GM10266 (cell line): ENCODE measurements at regions not wholly inside any gene's neighbourhood (a gene's known extent, or its start where the extent isn't known, plus 50 kb on each side); places are given as distances from the start of the nearest gene placed in this dataset.

ENCODE experiments used
- DNase-seq: peaks from one replicate; pipeline ENCODE4 v3.0.0; 2012; ENCODE audit errors: extremely low spot score
- TF ChIP-seq, protein P1 (sequence below): IDR thresholded peaks from 2 replicates; pipeline ENCODE4 v1.5.1; 2012; ENCODE audit warnings: mild to moderate bottlenecking, low read depth; ENCODE audit not compliant: control insufficient read depth, insufficient read depth; ENCODE audit errors: missing control alignments

DNA sequence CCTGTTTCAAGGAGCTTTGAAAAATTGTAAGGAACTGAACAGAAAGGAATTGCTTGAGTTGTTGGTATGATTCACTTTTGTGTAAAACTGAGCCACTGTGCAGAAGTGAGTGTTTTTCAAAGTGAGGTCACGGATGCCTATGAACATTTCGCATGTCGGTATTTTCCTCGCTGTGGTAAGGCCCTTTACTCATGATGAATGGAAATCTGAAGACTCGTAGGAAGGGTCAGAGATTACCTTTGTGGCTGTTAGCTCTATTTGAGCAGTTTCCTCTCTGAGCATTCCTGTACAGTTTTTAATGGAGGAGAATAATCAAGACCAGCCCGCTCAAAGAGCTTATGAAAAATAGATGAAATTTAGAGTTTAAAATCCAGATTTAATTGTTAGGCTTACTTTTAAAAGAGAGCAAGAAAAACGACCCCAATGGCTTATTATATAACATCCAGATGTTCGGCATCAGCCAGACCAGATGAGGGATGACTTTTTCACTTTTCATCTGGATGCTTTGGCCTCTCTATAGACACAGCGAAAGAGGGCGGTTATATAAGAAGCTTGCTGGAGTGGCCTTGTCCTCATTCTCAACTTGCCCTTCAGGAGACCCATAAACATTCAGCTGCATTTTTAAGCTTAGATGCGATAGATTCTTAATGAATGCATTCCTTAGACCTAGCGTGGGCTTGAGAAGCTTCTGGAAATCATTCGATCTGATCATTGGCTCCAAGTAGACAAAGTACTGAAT is 99.5 kb downstream of the CD83 start:
- DNase-seq, result no peak
- TF ChIP-seq, protein P1, sequence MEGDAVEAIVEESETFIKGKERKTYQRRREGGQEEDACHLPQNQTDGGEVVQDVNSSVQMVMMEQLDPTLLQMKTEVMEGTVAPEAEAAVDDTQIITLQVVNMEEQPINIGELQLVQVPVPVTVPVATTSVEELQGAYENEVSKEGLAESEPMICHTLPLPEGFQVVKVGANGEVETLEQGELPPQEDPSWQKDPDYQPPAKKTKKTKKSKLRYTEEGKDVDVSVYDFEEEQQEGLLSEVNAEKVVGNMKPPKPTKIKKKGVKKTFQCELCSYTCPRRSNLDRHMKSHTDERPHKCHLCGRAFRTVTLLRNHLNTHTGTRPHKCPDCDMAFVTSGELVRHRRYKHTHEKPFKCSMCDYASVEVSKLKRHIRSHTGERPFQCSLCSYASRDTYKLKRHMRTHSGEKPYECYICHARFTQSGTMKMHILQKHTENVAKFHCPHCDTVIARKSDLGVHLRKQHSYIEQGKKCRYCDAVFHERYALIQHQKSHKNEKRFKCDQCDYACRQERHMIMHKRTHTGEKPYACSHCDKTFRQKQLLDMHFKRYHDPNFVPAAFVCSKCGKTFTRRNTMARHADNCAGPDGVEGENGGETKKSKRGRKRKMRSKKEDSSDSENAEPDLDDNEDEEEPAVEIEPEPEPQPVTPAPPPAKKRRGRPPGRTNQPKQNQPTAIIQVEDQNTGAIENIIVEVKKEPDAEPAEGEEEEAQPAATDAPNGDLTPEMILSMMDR, result no peak

DNA sequence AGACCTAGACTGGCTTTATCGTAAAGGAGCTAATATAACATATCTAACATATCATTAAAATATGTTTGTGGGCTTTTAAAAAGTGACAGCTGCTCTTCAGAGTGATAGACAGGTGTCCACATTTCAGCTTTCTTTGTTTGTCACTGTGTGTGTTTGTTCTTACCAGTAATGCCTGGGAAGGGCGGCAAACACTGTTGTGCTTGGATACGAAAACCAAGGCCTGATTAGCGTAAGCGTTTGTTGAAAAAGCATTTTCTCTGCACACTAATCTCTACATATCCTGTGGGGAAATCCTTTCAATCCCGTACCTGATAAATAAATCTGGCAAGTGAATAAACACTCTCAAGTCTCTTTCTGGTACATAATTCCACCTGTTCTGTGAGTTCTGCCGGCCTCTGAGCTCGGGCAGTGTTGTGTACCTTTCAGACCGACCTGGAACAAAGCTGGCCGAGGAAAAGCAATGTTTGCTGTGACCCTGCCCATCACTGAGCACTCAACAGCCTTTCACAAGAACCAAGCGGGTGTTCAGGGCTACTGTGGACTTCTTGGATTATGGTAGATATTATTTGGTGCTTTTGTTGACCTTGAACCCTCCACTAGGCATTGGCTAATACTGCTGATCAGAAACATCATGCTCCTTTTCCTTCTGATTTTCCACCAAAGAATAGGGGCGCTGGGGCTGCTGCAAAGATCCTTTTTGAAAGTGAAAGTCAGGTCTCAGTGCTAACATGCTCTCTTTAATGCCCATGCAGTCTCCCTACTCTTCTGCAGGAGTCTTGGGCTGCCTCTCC is 100.4 kb downstream of the CD83 start:
- DNase-seq, result no peak
- TF ChIP-seq, protein P1, result no peak

DNA sequence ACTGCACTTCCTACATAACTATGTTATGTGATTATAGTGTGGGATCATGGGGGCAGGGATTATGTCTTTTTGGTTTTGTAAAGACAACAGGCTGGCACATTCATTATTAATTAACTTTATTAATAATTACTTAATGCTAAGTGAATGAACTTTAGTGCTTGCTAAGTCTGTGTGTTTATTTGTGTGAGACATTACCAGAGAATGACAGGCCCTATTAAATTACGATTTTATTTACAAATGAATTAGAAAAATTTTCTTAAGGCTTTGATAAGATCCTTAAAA is 100.9 kb downstream of the CD83 start:
- no peak for DNase-seq
- TF ChIP-seq, protein P1, result no peak

DNA sequence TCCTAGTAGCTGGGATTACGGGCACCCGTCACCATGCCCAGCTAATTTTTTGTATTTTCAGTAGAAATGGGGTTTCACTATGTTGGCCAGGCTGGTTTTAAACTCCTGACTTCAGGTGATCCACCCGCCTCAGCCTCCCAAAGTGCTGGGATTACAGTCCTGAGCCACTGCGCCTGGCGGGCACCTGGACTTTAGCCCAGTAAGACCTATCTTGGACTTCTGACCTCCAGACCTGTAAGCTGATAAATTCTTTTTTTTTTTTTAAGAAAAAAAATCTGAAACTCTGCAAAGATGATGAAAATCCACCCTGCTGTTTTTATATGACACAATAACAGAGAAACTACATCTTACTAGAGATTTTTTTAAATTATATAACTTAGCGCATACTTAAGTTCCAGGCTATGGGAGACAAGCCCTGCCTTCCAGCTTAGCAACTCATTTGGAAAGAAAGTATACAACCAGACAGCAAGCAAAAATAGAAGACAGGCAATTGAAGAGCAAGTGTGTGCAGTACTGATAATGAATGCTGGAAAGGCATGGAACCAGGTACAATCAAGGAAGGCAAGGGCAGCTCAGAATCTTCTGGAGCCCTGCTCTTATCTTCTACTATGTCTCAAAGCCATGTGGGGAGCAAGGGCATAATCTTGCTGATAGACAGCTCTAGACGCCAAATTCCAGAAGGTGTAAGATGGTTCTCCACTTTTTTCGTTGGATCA is 104.2 kb downstream of the CD83 start:
- DNase-seq, result no peak

DNA sequence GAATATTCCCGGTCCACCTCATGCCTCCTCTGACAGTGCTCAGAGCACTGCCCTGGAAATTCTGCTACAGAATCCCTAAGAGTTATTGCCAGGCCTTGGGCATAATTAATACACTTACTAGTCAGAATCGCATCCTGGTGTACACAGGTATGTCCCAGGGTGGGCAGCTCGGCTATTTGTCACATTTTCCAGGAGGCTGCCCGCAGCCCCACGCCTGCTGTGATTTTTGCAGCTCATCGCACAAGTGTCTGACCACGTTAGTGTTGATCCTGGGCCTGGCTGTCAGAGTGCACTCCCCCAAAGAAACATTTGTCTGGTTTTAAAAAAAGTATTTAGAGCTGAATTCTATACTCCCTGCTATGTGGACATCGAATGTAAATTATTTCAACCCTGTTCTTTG is 105.4 kb downstream of the CD83 start:
- no peak for DNase-seq
- TF ChIP-seq, protein P1, result no peak

More for the DNA sequence above, 104.2 kb downstream of the CD83 start:
- TF ChIP-seq, protein P1, result no peak

DNA sequence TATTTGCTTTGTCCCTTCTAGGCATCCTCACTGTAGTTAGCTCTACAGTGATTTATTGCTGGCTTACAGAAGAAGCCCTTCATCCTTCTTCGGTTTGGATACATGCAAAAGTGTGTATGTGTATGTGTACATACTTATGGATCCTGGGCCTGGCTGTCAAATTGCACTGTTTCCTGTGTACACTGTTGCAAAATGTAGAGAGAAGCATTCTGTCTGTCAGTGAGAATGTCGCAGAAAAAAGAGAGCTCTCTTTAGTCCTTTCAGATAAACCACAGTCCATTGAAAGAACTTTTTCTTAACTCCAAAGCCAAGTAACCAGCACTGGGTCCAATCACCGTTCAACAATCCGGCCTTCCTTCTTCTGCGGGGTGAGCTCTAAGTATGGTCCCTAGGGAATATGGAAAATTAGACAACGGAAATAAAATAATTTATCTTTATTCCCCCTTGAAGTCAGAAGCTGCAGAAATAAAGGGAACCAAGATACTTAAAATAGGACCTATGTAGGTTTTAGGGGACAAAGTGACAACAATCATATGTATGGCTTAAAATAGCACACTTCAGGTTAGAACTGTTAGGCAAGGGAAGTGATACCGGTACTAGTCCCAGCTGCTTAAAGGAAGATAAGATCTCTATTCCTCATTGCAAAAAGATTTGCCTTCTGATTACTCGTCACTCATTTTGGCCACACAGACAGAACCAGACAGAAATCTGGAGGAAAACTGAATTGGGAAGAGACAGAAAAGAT is 107.0 kb downstream of the CD83 start:
- TF ChIP-seq, protein P1, result no peak
- peak; percentile 29 for DNase-seq
